ENCODE measurements at regions not wholly inside any gene's neighbourhood (a gene's known extent, or its start where the extent isn't known, plus 50 kb on each side); places are given as distances from the start of the nearest gene placed in this dataset.
"Not testable (repeated sequence)": the region's sequence is repeated elsewhere in the genome, so short reads cannot be mapped to it uniquely, and the experiment has no call there.

DNA sequence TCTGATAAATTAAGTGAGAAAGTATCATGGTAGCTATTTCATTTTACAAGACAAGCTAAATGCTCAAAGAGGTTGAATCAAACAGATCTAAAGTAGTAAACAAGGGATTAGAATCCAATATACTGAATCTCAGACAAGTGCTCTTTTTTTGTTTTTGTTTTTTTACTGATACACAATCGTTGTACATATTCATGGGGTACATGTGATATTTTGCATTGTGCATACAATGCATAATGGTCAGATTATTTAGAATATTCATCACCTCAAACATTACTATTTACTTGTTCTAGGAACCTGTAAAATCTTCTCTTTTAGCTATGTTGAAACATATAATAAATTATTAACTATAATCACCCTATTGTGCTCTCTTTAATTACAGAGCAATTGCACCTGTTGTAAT lies 57.0 kb upstream of the HCRTR2 start:
- Histone ChIP-seq H3K27ac (ENCODE audit: low read depth, low read length, poor library complexity, severe bottlenecking) (no peak overlapping the region), H3K4me1 (ENCODE audit: insufficient read depth, low read length, poor library complexity, severe bottlenecking) (no peaks in the 10 kb centered on the region), H3K36me3 (ENCODE audit: insufficient read depth, low read length, poor library complexity, severe bottlenecking) (no peaks in the 10 kb centered on the region), H3K27me3 (replicated peaks; ENCODE audit: insufficient read depth, low read depth, low read length, poor library complexity) (no peaks in the 10 kb centered on the region), H3K4me3 (ENCODE audit: low read depth, low read length, poor library complexity, severe bottlenecking) (no peak overlapping the region), H3K9me3 (ENCODE audit: low read depth, low read length, poor library complexity, severe bottlenecking) (no peaks in the 10 kb centered on the region)
- no TSS peak for BruUV-seq (replicated peaks)
- TF ChIP-seq, protein P1, sequence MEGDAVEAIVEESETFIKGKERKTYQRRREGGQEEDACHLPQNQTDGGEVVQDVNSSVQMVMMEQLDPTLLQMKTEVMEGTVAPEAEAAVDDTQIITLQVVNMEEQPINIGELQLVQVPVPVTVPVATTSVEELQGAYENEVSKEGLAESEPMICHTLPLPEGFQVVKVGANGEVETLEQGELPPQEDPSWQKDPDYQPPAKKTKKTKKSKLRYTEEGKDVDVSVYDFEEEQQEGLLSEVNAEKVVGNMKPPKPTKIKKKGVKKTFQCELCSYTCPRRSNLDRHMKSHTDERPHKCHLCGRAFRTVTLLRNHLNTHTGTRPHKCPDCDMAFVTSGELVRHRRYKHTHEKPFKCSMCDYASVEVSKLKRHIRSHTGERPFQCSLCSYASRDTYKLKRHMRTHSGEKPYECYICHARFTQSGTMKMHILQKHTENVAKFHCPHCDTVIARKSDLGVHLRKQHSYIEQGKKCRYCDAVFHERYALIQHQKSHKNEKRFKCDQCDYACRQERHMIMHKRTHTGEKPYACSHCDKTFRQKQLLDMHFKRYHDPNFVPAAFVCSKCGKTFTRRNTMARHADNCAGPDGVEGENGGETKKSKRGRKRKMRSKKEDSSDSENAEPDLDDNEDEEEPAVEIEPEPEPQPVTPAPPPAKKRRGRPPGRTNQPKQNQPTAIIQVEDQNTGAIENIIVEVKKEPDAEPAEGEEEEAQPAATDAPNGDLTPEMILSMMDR (conservative IDR thresholded peaks at IDR 0.05; ENCODE audit: low read depth, low read length): no peak
- no peak for TF ChIP-seq EZH2 (IDR thresholded peaks at IDR 0.05; ENCODE audit: borderline replicate concordance, low read depth, low read length, poor library complexity, severe bottlenecking)
- DNase-seq (ENCODE audit: low spot score): no peak
- intact Hi-C loops (cut with micrococcal nuclease; ENCODE audit: unreplicated experiment): no loop called here
- ChIA-PET POLR2A (ENCODE audit: low non-redundant PET) (no interaction called here), CTCF (no interaction called here)

DNA sequence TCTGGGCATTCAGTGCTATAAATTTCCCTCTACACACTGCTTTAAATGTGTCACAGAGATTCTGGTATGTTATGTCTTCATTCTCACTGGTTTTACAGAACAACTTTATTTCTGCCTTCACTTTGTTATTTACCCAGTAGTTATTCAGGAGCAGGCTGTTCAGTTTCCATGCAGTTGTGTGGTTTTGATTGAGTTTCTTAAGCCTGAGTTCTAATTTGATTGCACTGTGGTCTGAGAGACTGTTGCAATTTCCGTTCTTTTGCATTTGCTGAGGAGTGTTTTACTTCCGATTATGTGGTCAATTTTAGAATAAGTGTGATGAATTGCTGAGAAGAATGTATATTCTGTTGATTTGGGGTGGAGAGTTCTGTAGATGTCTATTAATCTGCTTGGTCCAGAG lies 50.1 kb upstream of the HCRTR2 start:
- intact Hi-C loops (cut with micrococcal nuclease; ENCODE audit: unreplicated experiment); POLR2A ChIA-PET (ENCODE audit: low non-redundant PET); BruUV-seq (replicated peaks): not testable (repeated sequence)

More for the DNA sequence above, 50.1 kb upstream of the HCRTR2 start:
- H3K27me3 ChIP-seq (replicated peaks; ENCODE audit: insufficient read depth, low read depth, low read length, poor library complexity); H3K27ac ChIP-seq (ENCODE audit: low read depth, low read length, poor library complexity, severe bottlenecking); H3K4me3 ChIP-seq (ENCODE audit: low read depth, low read length, poor library complexity, severe bottlenecking); H3K4me1 ChIP-seq (ENCODE audit: insufficient read depth, low read length, poor library complexity, severe bottlenecking); DNase-seq (ENCODE audit: low spot score); H3K36me3 ChIP-seq (ENCODE audit: insufficient read depth, low read length, poor library complexity, severe bottlenecking); CTCF ChIA-PET; H3K9me3 ChIP-seq (ENCODE audit: low read depth, low read length, poor library complexity, severe bottlenecking): not testable (repeated sequence)

Data from A673 (cell line).